OCI-LY1 (cell line): ENCODE measurements at regions not wholly inside any gene's neighbourhood (a gene's known extent, or its start where the extent isn't known, plus 50 kb on each side); places are given as distances from the start of the nearest gene placed in this dataset.

ENCODE experiments used
- EZH2 ChIP-seq: fragments of 200-600 bp; sonication (generic), shearing (Covaris generic); IDR thresholded peaks from 2 replicates; pipeline ENCODE4 v1.8.0; 2017; ENCODE audit warnings: borderline replicate concordance, mixed run types, mild to moderate bottlenecking, antibody characterized with exemption, low read length, moderate library complexity, mixed read lengths
- TF ChIP-seq, protein P1 (sequence below): fragments of 200-600 bp; sonication (generic), shearing (Covaris generic); IDR thresholded peaks from 2 replicates; pipeline ENCODE4 v1.5.1; 2017; ENCODE audit warnings: mild to moderate bottlenecking, antibody characterized with exemption, low read length, moderate library complexity, mixed read lengths

DNA sequence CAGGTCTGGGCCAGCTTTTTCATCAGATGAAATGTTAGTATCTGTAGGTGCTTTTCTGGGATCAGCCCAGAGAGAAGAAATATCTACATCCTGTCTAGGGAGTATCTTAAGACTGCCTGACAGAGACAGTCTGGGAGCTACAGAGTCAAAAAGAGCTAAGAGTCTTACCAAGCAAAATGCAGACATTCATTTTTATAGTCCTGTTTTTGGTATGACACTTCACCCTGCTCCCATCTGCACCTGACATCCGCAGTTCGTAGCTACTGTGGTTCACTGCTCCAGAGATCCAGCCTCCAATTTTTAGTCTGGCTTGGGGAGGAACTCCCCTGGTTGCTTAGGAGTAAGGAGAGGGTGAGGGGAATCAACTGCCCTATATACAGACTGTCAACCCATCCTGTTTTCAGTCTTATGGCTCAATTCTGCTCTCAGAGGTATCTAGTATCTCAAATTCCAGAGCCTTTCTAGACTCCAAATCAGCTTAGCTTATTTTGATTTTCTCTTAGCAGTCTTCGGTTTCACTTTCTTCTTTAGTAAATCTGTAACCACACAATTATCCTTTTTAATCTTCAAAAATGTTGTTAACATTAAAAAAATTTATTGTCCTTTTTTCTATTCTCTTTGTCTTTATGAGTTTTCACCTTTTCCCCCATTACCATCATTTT is 97.8 kb downstream of the TMEM100 start:
- TF ChIP-seq, protein P1, sequence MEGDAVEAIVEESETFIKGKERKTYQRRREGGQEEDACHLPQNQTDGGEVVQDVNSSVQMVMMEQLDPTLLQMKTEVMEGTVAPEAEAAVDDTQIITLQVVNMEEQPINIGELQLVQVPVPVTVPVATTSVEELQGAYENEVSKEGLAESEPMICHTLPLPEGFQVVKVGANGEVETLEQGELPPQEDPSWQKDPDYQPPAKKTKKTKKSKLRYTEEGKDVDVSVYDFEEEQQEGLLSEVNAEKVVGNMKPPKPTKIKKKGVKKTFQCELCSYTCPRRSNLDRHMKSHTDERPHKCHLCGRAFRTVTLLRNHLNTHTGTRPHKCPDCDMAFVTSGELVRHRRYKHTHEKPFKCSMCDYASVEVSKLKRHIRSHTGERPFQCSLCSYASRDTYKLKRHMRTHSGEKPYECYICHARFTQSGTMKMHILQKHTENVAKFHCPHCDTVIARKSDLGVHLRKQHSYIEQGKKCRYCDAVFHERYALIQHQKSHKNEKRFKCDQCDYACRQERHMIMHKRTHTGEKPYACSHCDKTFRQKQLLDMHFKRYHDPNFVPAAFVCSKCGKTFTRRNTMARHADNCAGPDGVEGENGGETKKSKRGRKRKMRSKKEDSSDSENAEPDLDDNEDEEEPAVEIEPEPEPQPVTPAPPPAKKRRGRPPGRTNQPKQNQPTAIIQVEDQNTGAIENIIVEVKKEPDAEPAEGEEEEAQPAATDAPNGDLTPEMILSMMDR, result no peak
- TF ChIP-seq EZH2, result no peak
